GM18507 (cell line): ENCODE measurements at regions not wholly inside any gene's neighbourhood (a gene's known extent, or its start where the extent isn't known, plus 50 kb on each side); places are given as distances from the start of the nearest gene placed in this dataset.
"Not testable (repeated sequence)": the region's sequence is repeated elsewhere in the genome, so short reads cannot be mapped to it uniquely, and the experiment has no call there.

Source experiments
- DNase-seq: peaks from one replicate; pipeline ENCODE4 v3.0.0; 2011; ENCODE audit warnings: low read depth; ENCODE audit not compliant: insufficient read length; ENCODE audit errors: extremely low spot score
- FAIRE-seq: peaks from 2 replicates; lab custom pipeline; 2011; peaks lifted over from hg19 to GRCh38; lab: Jason Lieb, UNC

- DNase-seq (no peak), FAIRE-seq (no peak)
Measured at GRCh38 chr7:73918926-73919693, 58.2 kb downstream of the TMEM270 start.

- no peak for FAIRE-seq
- DNase-seq: no peak
Measured at GRCh38 chr7:73919694-73920375, 58.9 kb downstream of the TMEM270 start.

GRCh38 chr7:73920406-73921134, 59.6 kb downstream of the TMEM270 start:
- FAIRE-seq (no peak), DNase-seq (no peak)

GRCh38 chr7:73921623-73922528, 60.9 kb downstream of the TMEM270 start:
- no peak for FAIRE-seq

GRCh38 chr7:73928644-73929043, 67.7 kb downstream of the TMEM270 start:
- FAIRE-seq, DNase-seq: not testable (repeated sequence)

More at GRCh38 chr7:73921623-73922528, 60.9 kb downstream of the TMEM270 start:
- no peak for DNase-seq

GRCh38 chr7:73931502-73931901, 70.5 kb downstream of the TMEM270 start:
- DNase-seq: no peak
- FAIRE-seq: no peak

- no peak for FAIRE-seq
Measured at GRCh38 chr7:73932364-73932763, 71.4 kb downstream of the TMEM270 start.

GRCh38 chr7:73933091-73933490, 72.1 kb downstream of the TMEM270 start:
- FAIRE-seq (no peak), DNase-seq (no peak)

More at GRCh38 chr7:73932364-73932763, 71.4 kb downstream of the TMEM270 start:
- no peak for DNase-seq

GRCh38 chr7:73936967-73937366, 76.0 kb downstream of the TMEM270 start:
- no peak for DNase-seq
- FAIRE-seq: no peak

- not testable (repeated sequence) for DNase-seq, FAIRE-seq
Measured at GRCh38 chr7:73937650-73938049, 76.7 kb downstream of the TMEM270 start.

- FAIRE-seq (no peak), DNase-seq (no peak)
Measured at GRCh38 chr7:73939528-73939927, 78.6 kb downstream of the TMEM270 start.

GRCh38 chr7:73940701-73941238, 79.8 kb downstream of the TMEM270 start:
- FAIRE-seq (no peak), DNase-seq (no peak)

- FAIRE-seq: no peak
- no peak for DNase-seq
Measured at GRCh38 chr7:73941836-73942551, 81.0 kb downstream of the TMEM270 start.

GRCh38 chr7:73945022-73945421, 83.0 kb upstream of the ELN start:
- DNase-seq: no peak
- no peak for FAIRE-seq

GRCh38 chr7:73948287-73948686, 79.7 kb upstream of the ELN start:
- DNase-seq (no peak), FAIRE-seq (no peak)

GRCh38 chr7:73952266-73952665, 75.7 kb upstream of the ELN start:
- DNase-seq (no peak), FAIRE-seq (no peak)

- FAIRE-seq: no peak
- no peak for DNase-seq
Measured at GRCh38 chr7:73954181-73954580, 73.8 kb upstream of the ELN start.

- FAIRE-seq (no peak), DNase-seq (no peak)
Measured at GRCh38 chr7:73954861-73955260, 73.1 kb upstream of the ELN start.
